ENCODE measurements at regions not wholly inside any gene's neighbourhood (a gene's known extent, or its start where the extent isn't known, plus 50 kb on each side); places are given as distances from the start of the nearest gene placed in this dataset.

DNA sequence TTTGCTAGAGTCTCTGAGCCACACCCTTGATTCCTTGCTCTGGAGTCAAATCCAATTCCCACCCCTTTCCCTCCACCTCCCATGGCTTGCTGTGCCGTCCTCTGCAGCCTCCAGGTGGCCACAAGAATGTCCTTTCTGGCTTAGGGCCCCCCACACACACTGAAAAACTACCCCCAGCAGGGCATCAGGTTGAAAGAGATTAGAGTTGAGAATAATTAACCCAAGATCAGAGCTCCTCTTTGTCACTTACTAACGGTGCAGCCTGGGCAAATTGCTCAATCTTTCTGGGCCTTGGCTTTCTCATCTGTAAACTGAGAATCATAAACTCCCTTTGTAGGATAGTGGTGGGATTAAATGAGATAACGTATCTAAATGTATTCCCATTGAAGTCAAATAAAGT is 78.5 kb downstream of the MRPL46 start:
- H3K9me3 Mint-ChIP-seq, result peaks cover 0 to 5% (median 0%) of the 10 kb centered on the region in 7 donors
- Histone ChIP-seq H3K4me2 (replicated peaks; ENCODE audit: extremely low read depth, low read length, poor library complexity, severe bottlenecking) (no peak overlapping the region), H3K4me1 (ENCODE audit: control insufficient read depth in 1 of 2, insufficient read depth in 2 of 2, low read length in 2 of 2) (peaks cover 7% of the 10 kb centered on the region in 2 donors), H3K27ac (ENCODE audit: low read depth in 1 of 2, low read length in 2 of 2) (no peak overlapping the region), H2AFZ (ENCODE audit: insufficient read depth, low read depth, low read length, poor library complexity, severe bottlenecking) (no peak overlapping the region), H3K4me3 (replicated peaks in 1 of 3; ENCODE audit: low read depth in 2 of 3, low read length in 3 of 3) (no peak overlapping the region), H3K36me3 (replicated peaks in 1 of 2; ENCODE audit: control insufficient read depth in 1 of 2, insufficient read depth in 2 of 2, low read length in 2 of 2) (no peaks in the 10 kb centered on the region), H3K9ac (ENCODE audit: insufficient read depth, low read length, poor library complexity, severe bottlenecking) (no peak overlapping the region), H3K79me2 (ENCODE audit: insufficient read depth, low read length) (no peaks in the 10 kb centered on the region), H4K20me1 (ENCODE audit: insufficient read depth, low read length) (no peaks in the 10 kb centered on the region), H3K27me3 (ENCODE audit: control insufficient read depth in 2 of 2, insufficient read depth in 2 of 2, low read length in 2 of 2) (peaks cover 0 to 4% of the 10 kb centered on the region in 2 donors), H3K9me3 (replicated peaks in 1 of 2; ENCODE audit: control insufficient read depth in 1 of 2, insufficient read depth in 1 of 2, low read length in 2 of 2) (no peaks in the 10 kb centered on the region)
- TF ChIP-seq, protein P1, sequence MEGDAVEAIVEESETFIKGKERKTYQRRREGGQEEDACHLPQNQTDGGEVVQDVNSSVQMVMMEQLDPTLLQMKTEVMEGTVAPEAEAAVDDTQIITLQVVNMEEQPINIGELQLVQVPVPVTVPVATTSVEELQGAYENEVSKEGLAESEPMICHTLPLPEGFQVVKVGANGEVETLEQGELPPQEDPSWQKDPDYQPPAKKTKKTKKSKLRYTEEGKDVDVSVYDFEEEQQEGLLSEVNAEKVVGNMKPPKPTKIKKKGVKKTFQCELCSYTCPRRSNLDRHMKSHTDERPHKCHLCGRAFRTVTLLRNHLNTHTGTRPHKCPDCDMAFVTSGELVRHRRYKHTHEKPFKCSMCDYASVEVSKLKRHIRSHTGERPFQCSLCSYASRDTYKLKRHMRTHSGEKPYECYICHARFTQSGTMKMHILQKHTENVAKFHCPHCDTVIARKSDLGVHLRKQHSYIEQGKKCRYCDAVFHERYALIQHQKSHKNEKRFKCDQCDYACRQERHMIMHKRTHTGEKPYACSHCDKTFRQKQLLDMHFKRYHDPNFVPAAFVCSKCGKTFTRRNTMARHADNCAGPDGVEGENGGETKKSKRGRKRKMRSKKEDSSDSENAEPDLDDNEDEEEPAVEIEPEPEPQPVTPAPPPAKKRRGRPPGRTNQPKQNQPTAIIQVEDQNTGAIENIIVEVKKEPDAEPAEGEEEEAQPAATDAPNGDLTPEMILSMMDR (IDR thresholded peaks at IDR 0.05), result no peak
- intact Hi-C loops (cut with micrococcal nuclease), result no loop called here
- WGBS (ENCODE audit: insufficient coverage), result no CpG with 5 or more reads among the region's 3 CpGs
- H3K4me3 Mint-ChIP-seq, result no peak overlapping the region
- no peak overlapping the region for H3K27ac Mint-ChIP-seq
- H3K36me3 Mint-ChIP-seq, result no peaks in the 10 kb centered on the region
- H3K27me3 Mint-ChIP-seq (ENCODE audit: low read depth in 3 of 3), result peaks cover 8 to 10% (median 8%) of the 10 kb centered on the region in 3 donors
- no peak for DNase-seq
- H3K4me1 Mint-ChIP-seq, result peaks cover 10% of the 10 kb centered on the region

- 77% methylated on average over 2 of the region's 2 CpGs for WGBS (ENCODE audit: insufficient coverage)
- no peak for DNase-seq
- H3K9me3 Mint-ChIP-seq, result peaks cover 0 to 6% (median 0%) of the 10 kb centered on the region in 7 donors
- Histone ChIP-seq H3K9ac (ENCODE audit: insufficient read depth, low read length, poor library complexity, severe bottlenecking) (no peak overlapping the region), H3K27me3 (ENCODE audit: control insufficient read depth in 2 of 2, insufficient read depth in 2 of 2, low read length in 2 of 2) (peaks cover 0 to 4% of the 10 kb centered on the region in 2 donors), H3K4me1 (ENCODE audit: control insufficient read depth in 1 of 2, insufficient read depth in 2 of 2, low read length in 2 of 2) (no peaks in the 10 kb centered on the region), H3K36me3 (replicated peaks in 1 of 2; ENCODE audit: control insufficient read depth in 1 of 2, insufficient read depth in 2 of 2, low read length in 2 of 2) (no peaks in the 10 kb centered on the region), H3K4me2 (replicated peaks; ENCODE audit: extremely low read depth, low read length, poor library complexity, severe bottlenecking) (no peak overlapping the region), H3K9me3 (replicated peaks in 1 of 2; ENCODE audit: control insufficient read depth in 1 of 2, insufficient read depth in 1 of 2, low read length in 2 of 2) (no peaks in the 10 kb centered on the region), H3K4me3 (replicated peaks in 1 of 3; ENCODE audit: low read depth in 2 of 3, low read length in 3 of 3) (no peak overlapping the region), H3K27ac (ENCODE audit: low read depth in 1 of 2, low read length in 2 of 2) (no peak overlapping the region), H4K20me1 (ENCODE audit: insufficient read depth, low read length) (no peaks in the 10 kb centered on the region), H3K79me2 (ENCODE audit: insufficient read depth, low read length) (no peaks in the 10 kb centered on the region), H2AFZ (ENCODE audit: insufficient read depth, low read depth, low read length, poor library complexity, severe bottlenecking) (no peak overlapping the region)
- TF ChIP-seq, protein P1 (IDR thresholded peaks at IDR 0.05), result no peak
- no peaks in the 10 kb centered on the region for H3K4me1 Mint-ChIP-seq
- no peak overlapping the region for H3K4me3 Mint-ChIP-seq
- no peaks in the 10 kb centered on the region for H3K36me3 Mint-ChIP-seq
- no peak overlapping the region for H3K27ac Mint-ChIP-seq
- H3K27me3 Mint-ChIP-seq (ENCODE audit: low read depth in 3 of 3), result peaks cover 13 to 23% (median 14%) of the 10 kb centered on the region in 3 donors
- intact Hi-C loops (cut with micrococcal nuclease), result no loop called here
These were observed 82.0 kb downstream of the MRPL46 start for GRCh38 chr15:88385078-88385700.

Data from CD14-positive monocyte (primary cell).